ENCODE measurements at regions not wholly inside any gene's neighbourhood (a gene's known extent, or its start where the extent isn't known, plus 50 kb on each side); places are given as distances from the start of the nearest gene placed in this dataset.

DNA sequence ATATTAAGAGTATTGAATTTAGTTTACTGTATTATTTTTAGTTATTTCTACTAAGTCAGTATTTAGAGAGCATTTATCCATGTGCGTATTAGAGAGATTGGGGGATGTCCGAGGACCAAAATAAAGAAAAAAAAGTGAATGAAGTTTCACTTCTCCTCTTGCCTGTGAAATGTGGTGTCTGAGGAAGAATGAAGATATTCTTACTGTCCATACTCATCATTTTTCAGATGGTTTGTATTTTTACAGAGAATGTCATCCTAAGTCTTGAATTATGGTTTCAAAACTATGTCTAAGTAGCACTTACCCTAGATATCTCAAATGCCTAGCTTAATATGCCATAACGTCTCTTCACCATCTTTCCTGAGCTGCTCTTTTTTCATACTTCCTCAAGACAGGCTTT lies 854.3 kb downstream of the C4orf33 start:
- TF ChIP-seq, protein P1, sequence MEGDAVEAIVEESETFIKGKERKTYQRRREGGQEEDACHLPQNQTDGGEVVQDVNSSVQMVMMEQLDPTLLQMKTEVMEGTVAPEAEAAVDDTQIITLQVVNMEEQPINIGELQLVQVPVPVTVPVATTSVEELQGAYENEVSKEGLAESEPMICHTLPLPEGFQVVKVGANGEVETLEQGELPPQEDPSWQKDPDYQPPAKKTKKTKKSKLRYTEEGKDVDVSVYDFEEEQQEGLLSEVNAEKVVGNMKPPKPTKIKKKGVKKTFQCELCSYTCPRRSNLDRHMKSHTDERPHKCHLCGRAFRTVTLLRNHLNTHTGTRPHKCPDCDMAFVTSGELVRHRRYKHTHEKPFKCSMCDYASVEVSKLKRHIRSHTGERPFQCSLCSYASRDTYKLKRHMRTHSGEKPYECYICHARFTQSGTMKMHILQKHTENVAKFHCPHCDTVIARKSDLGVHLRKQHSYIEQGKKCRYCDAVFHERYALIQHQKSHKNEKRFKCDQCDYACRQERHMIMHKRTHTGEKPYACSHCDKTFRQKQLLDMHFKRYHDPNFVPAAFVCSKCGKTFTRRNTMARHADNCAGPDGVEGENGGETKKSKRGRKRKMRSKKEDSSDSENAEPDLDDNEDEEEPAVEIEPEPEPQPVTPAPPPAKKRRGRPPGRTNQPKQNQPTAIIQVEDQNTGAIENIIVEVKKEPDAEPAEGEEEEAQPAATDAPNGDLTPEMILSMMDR (IDR thresholded peaks at IDR 0.05; ENCODE audit: extremely low read depth, insufficient read depth, missing control alignments): no peak
- in situ Hi-C loops (cut with MboI; ENCODE audit: low pct_unique_long_range_greater_than_20kb, low sequenced_read_pairs, unreplicated experiment): no loop called here

GRCh38 chr4:129966175-129966574 lies 870.2 kb downstream of the C4orf33 start:
- TF ChIP-seq, protein P1 (IDR thresholded peaks at IDR 0.05; ENCODE audit: extremely low read depth, insufficient read depth, missing control alignments): no peak
- no peak for DNase-seq (ENCODE audit: low spot score)
- in situ Hi-C loops (cut with MboI; ENCODE audit: low pct_unique_long_range_greater_than_20kb, low sequenced_read_pairs, unreplicated experiment): no loop called here

More for the DNA sequence above, 854.3 kb downstream of the C4orf33 start:
- no peak for DNase-seq (ENCODE audit: low spot score)

DNA sequence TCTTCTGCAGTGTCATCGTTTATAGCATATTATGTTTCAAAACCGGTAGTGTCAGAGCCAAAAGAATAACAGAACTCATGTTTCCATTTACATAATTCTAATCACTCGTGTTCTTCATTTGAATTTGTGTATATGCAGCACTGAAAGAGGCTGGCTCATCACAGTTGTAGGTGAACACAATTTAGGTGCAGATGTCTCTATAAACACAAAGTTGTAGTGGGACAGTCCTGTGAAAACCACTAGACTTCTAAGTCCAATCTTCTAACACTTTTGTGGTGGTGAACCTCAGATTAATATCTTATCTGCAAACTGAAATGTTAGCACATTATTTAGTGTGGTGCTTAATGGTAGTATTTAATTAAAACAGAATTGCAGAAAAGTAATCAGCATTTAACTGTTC lies 872.4 kb downstream of the C4orf33 start:
- in situ Hi-C loops (cut with MboI; ENCODE audit: low pct_unique_long_range_greater_than_20kb, low sequenced_read_pairs, unreplicated experiment): no loop called here
- DNase-seq (ENCODE audit: low spot score): no peak
- TF ChIP-seq, protein P1 (IDR thresholded peaks at IDR 0.05; ENCODE audit: extremely low read depth, insufficient read depth, missing control alignments): no peak

DNA sequence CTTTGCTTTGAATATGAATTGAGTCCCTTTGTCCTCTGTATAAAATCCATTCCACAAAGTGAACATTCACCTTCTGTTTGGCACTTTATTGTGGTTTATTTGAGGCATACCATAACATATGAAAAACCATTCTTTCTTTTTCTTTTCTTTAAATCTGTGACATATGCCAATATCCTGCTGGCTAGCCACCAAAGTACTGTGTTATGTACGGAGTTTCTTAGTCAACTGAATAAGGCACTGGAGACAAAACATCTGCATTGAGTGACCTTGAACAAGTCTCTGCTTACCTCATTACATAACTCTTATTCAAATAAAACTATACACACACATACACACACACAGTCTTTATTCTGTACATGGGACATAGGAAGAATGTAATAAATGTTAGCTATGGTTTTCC lies 872.8 kb downstream of the C4orf33 start:
- TF ChIP-seq, protein P1 (IDR thresholded peaks at IDR 0.05; ENCODE audit: extremely low read depth, insufficient read depth, missing control alignments): no peak
- no peak for DNase-seq (ENCODE audit: low spot score)
- in situ Hi-C loops (cut with MboI; ENCODE audit: low pct_unique_long_range_greater_than_20kb, low sequenced_read_pairs, unreplicated experiment): no loop called here

- TF ChIP-seq, protein P1 (IDR thresholded peaks at IDR 0.05; ENCODE audit: extremely low read depth, insufficient read depth, missing control alignments): no peak
- no peak for DNase-seq (ENCODE audit: low spot score)
- in situ Hi-C loops (cut with MboI; ENCODE audit: low pct_unique_long_range_greater_than_20kb, low sequenced_read_pairs, unreplicated experiment): no loop called here
Observed at GRCh38 chr4:129970801-129971200, 874.8 kb downstream of the C4orf33 start.

DNA sequence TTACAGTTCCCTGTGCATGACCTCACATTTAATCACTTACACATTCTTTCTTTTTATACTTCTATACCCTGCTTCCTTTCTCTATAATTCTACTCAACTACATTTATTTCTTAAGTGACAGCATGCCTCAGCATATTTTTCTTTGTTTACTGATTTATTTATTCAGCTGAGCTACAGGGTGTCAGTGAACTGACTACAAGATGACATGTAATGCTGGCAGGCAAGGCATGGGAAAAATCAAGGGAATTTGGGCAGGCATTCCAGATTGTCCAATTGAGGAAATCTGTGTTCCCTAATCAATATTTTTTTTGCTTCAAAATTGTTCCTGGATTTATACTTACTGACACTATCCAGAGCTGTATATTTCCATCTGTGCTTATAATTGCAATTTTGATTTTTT lies 875.5 kb downstream of the C4orf33 start:
- in situ Hi-C loops (cut with MboI; ENCODE audit: low pct_unique_long_range_greater_than_20kb, low sequenced_read_pairs, unreplicated experiment): no loop called here
- DNase-seq (ENCODE audit: low spot score): no peak
- TF ChIP-seq, protein P1 (IDR thresholded peaks at IDR 0.05; ENCODE audit: extremely low read depth, insufficient read depth, missing control alignments): no peak

DNA sequence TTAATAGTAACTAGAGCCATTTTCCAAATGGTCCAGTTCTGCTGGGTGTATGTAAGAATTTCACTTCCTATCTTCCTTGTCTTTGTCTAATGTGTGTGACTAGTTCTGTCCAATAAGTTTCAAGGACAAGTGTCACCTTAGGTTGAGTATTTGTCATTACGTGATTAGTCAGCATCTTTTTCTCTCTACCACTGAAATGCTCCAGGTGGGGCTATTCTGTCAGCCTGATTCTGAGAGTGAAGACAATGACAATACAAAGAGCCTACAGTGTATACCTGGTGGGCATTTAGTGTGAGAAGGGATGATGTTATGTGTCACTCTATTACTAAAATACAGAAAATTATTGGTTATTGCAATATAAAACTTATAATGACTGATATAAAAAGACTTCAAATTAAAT lies 876.3 kb downstream of the C4orf33 start:
- in situ Hi-C loops (cut with MboI; ENCODE audit: low pct_unique_long_range_greater_than_20kb, low sequenced_read_pairs, unreplicated experiment): no loop called here

More for the DNA sequence above, 876.3 kb downstream of the C4orf33 start:
- DNase-seq (ENCODE audit: low spot score): no peak
- TF ChIP-seq, protein P1 (IDR thresholded peaks at IDR 0.05; ENCODE audit: extremely low read depth, insufficient read depth, missing control alignments): no peak

All from GM13977 (cell line).